H1 (cell line): ENCODE measurements at regions not wholly inside any gene's neighbourhood (a gene's known extent, or its start where the extent isn't known, plus 50 kb on each side); places are given as distances from the start of the nearest gene placed in this dataset.

Experiments used
- ASH2L ChIP-seq: fragments of 200-600, 300-600 bp; sonication (generic); IDR thresholded peaks from one replicate; pipeline ENCODE4 v1.7.1; 2017; ENCODE audit warnings: low read length
- BACH1 ChIP-seq: IDR thresholded peaks from 2 replicates; pipeline ENCODE4 v1.6.1; 2012; ENCODE audit warnings: low read length, improper control_type of control experiment
- CEBPB ChIP-seq: IDR thresholded peaks from 2 replicates; pipeline ENCODE4 v1.6.1; 2012; ENCODE audit warnings: low read depth, low read length
- EGR1 ChIP-seq: IDR thresholded peaks from 2 replicates; pipeline ENCODE4 v1.6.1; 2011; ENCODE audit warnings: low read depth, low read length, borderline replicate concordance
- GABPA ChIP-seq: IDR thresholded peaks from 2 replicates; pipeline ENCODE4 v1.6.1; 2011; ENCODE audit warnings: mild to moderate bottlenecking, low read length, moderate library complexity, borderline replicate concordance; ENCODE audit not compliant: insufficient read depth
- HDAC6 ChIP-seq: IDR thresholded peaks from one replicate; pipeline ENCODE4 v1.7.1; 2012; ENCODE audit warnings: low read depth, mild to moderate bottlenecking, inconsistent platforms, low read length, moderate library complexity
- JUN ChIP-seq: IDR thresholded peaks from 2 replicates; pipeline ENCODE4 v1.6.1; 2011; ENCODE audit warnings: low read depth, mild to moderate bottlenecking, improper control_type of control experiment, low read length
- KDM5A ChIP-seq: fragments of 200-600 bp; IDR thresholded peaks from 2 replicates; pipeline ENCODE4 v1.7.1; 2012; ENCODE audit warnings: mild to moderate bottlenecking, low read length, inconsistent platforms, mixed read lengths
- NRF1 ChIP-seq: IDR thresholded peaks from 2 replicates; pipeline ENCODE4 v1.6.1; 2011; ENCODE audit warnings: mild to moderate bottlenecking, low read depth, low read length, improper control_type of control experiment
- RNF2 ChIP-seq: fragments of 200-900, 300-1000 bp; sonication (generic); IDR thresholded peaks from 2 replicates; pipeline ENCODE4 v1.7.1; 2016; ENCODE audit warnings: borderline replicate concordance, low read depth, mild to moderate bottlenecking, antibody characterized with exemption, low read length; ENCODE audit not compliant: poor library complexity, severe bottlenecking; ENCODE audit errors: missing control alignments
- RXRA ChIP-seq: IDR thresholded peaks from 2 replicates; pipeline ENCODE4 v1.6.1; 2011; ENCODE audit warnings: low read depth, mild to moderate bottlenecking, low read length, moderate library complexity; ENCODE audit not compliant: insufficient read depth
- SAP30 ChIP-seq: fragments of 300-600 bp; sonication (generic); IDR thresholded peaks from 2 replicates; pipeline ENCODE4 v1.7.1; 2012; ENCODE audit warnings: low read length, moderate library complexity, mild to moderate bottlenecking, inconsistent platforms; ENCODE audit not compliant: insufficient read depth, insufficient replicate concordance
- SP1 ChIP-seq: IDR thresholded peaks from 2 replicates; pipeline ENCODE4 v1.6.1; 2011; ENCODE audit warnings: low read depth, low read length
- SRF ChIP-seq: IDR thresholded peaks from 2 replicates; pipeline ENCODE4 v1.6.1; 2011; ENCODE audit warnings: mild to moderate bottlenecking, low read depth, low read length, moderate library complexity
- SUZ12 ChIP-seq: fragments of 200-600 bp; sonication (generic); IDR thresholded peaks from 2 replicates; pipeline ENCODE4 v1.6.1; 2012; ENCODE audit warnings: mild to moderate bottlenecking, inconsistent platforms, low read length, moderate library complexity, mixed read lengths
- TEAD4 ChIP-seq: IDR thresholded peaks from 2 replicates; pipeline ENCODE4 v1.6.1; 2012; ENCODE audit warnings: low read depth, low read length, inconsistent platforms, mixed read lengths
- ZNF274 ChIP-seq: IDR thresholded peaks from 2 replicates; pipeline ENCODE4 v1.7.0; 2012; ENCODE audit warnings: low read length, borderline replicate concordance; ENCODE audit errors: extremely low read depth
- TF ChIP-seq, protein P1 (sequence below): IDR thresholded peaks from 2 replicates; pipeline ENCODE4 v1.6.1; 2012; ENCODE audit warnings: inconsistent platforms
- TF ChIP-seq, protein P2 (sequence below): IDR thresholded peaks from 2 replicates; pipeline ENCODE4 v1.6.1; 2011; ENCODE audit warnings: low read length, improper control_type of control experiment

DNA sequence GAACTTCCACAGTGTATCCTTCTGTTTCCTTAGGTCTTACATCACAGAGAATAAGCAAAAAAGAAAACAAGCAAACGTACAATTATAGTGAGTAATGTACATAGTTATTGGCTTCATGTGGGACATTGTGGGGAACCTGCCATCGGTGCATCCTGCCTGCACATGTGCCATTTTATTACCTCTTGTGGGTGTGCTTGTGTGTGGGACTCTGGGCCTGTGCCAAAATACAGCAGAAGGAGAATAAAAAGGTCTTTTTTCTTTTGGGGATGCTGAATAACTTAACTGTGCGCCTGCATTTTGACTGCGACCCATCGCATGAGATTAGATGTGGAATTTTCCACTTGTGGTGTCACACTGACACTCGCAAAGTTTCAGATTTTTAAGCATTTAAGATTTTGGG, 169.6 kb upstream of the DCBLD2 start (continued):
- TF ChIP-seq SP1 (no peak), EGR1 (no peak), RXRA (no peak), SUZ12 (no peak), RNF2 (no peak), ZNF274 (no peak), NRF1 (no peak), ASH2L (no peak), TEAD4 (no peak), CEBPB (no peak), JUN (no peak), SRF (no peak), BACH1 (no peak), KDM5A (no peak), HDAC6 (no peak), SAP30 (no peak), GABPA (no peak)
- TF ChIP-seq, protein P1, sequence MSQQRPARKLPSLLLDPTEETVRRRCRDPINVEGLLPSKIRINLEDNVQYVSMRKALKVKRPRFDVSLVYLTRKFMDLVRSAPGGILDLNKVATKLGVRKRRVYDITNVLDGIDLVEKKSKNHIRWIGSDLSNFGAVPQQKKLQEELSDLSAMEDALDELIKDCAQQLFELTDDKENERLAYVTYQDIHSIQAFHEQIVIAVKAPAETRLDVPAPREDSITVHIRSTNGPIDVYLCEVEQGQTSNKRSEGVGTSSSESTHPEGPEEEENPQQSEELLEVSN: no peak
- TF ChIP-seq, protein P2, sequence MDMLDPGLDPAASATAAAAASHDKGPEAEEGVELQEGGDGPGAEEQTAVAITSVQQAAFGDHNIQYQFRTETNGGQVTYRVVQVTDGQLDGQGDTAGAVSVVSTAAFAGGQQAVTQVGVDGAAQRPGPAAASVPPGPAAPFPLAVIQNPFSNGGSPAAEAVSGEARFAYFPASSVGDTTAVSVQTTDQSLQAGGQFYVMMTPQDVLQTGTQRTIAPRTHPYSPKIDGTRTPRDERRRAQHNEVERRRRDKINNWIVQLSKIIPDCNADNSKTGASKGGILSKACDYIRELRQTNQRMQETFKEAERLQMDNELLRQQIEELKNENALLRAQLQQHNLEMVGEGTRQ: no peak
- TF ChIP-seq, all 59 proteins: peak for 0
